B cell (primary cell): ENCODE measurements at regions not wholly inside any gene's neighbourhood (a gene's known extent, or its start where the extent isn't known, plus 50 kb on each side); places are given as distances from the start of the nearest gene placed in this dataset.

Source experiments
- ATAC-seq: fragments of 200-7000 bp; cut with Tn5 transposase; one replicate; pipeline ENCODE4 v1.10.0; 2021; ENCODE audit warnings: low read depth, mild to moderate bottlenecking, moderate number of reproducible peaks, moderate library complexity
- CTCF ChIA-PET: fragments of 350-600 bp; sonication (Branson Sonifier 250); formaldehyde crosslinking; loops from one replicate; lab custom pipeline; 2021; ENCODE audit warnings: antibody characterized with exemption, inconsistent platforms; lab: Charles Lee
- POLR2A ChIA-PET: fragments of 350-600 bp; sonication (Branson Sonifier 250); formaldehyde crosslinking; loops from one replicate; lab custom pipeline; 2021; ENCODE audit warnings: antibody characterized with exemption; lab: Charles Lee
- DNase-seq: peaks from one replicate; pipeline ENCODE4 v3.0.0; 2013
- H2AFZ ChIP-seq: 2 replicates; pipeline ENCODE4 v1.6.1; 2012; ENCODE audit warnings: mild to moderate bottlenecking, low read depth, low read length; ENCODE audit not compliant: insufficient read depth, poor library complexity, severe bottlenecking
- H3K27ac ChIP-seq, 2 donors: 1 replicate in 1 of 2; 2 replicates in 1 of 2; pipeline ENCODE4 v1.5.1; 2012 to 2013; ENCODE audit warnings: low read length in 2 of 2, mild to moderate bottlenecking in 2 of 2, moderate library complexity in 1 of 2
- H3K27me3 ChIP-seq, 4 experiments: fragments of 200-600 bp in 1 of 4; sonication (generic) in 1 of 4; replicated peaks in 1 of 4; 1 replicate in 2 of 4; 2 replicates in 2 of 4; pipeline versions ENCODE4 v1.6.1 to v1.7.0; 2013 to 2016; ENCODE audit warnings: low read length in 3 of 4, mild to moderate bottlenecking in 2 of 4, mixed read lengths in 1 of 4, moderate library complexity in 1 of 4; ENCODE audit not compliant: insufficient read depth in 4 of 4, control insufficient read depth in 3 of 4; ENCODE audit errors: control extremely low read depth in 1 of 4
- H3K36me3 ChIP-seq, 2 experiments: replicated peaks in 1 of 2; 1 replicate in 1 of 2; 2 replicates in 1 of 2; pipeline versions ENCODE4 v1.6.1 to v1.7.1; 2013; ENCODE audit warnings: low read length in 1 of 2; ENCODE audit not compliant: insufficient read depth in 2 of 2, control insufficient read depth in 1 of 2; ENCODE audit errors: control extremely low read depth in 1 of 2, extremely low read depth in 1 of 2
- H3K4me1 ChIP-seq, 2 donors: fragments of 200-600 bp in 1 of 2; sonication (generic) in 1 of 2; 1 replicate in 1 of 2; 2 replicates in 1 of 2; pipeline versions ENCODE4 v1.5.1 to v1.6.1; 2013 to 2017; ENCODE audit warnings: low read length in 2 of 2; ENCODE audit not compliant: control insufficient read depth in 2 of 2, insufficient read depth in 2 of 2
- H3K4me2 ChIP-seq: replicated peaks from 2 replicates; pipeline ENCODE3; 2012; ENCODE audit warnings: mild to moderate bottlenecking, low read depth, low read length; ENCODE audit not compliant: poor library complexity, severe bottlenecking
- H3K4me3 ChIP-seq, 5 experiments: fragments of 200-600 bp in 1 of 5; sonication (generic) in 1 of 5; 1 replicate in 3 of 5; 2 replicates in 2 of 5; pipeline versions ENCODE4 v1.5.1 to v1.7.0; 2011 to 2016; ENCODE audit warnings: low read length in 4 of 5, mild to moderate bottlenecking in 4 of 5, low read depth in 2 of 5, control low read depth in 1 of 5, moderate library complexity in 1 of 5; ENCODE audit not compliant: insufficient read depth in 1 of 5; ENCODE audit errors: control extremely low read depth in 1 of 5, extremely low read depth in 1 of 5
- H3K79me2 ChIP-seq: fragments of 200-600 bp; sonication (generic); one replicate; pipeline ENCODE4 v1.6.0; 2016; ENCODE audit warnings: low read length; ENCODE audit not compliant: control insufficient read depth, insufficient read depth
- H3K9ac ChIP-seq: fragments of 200-600 bp; sonication (generic); 2 replicates; pipeline ENCODE4 v1.6.1; 2017; ENCODE audit warnings: mild to moderate bottlenecking, low read length, moderate library complexity
- H3K9me3 ChIP-seq, 3 donors: one replicate each; pipeline versions ENCODE4 v1.6.1 to v1.7.1; 2013; ENCODE audit warnings: low read length in 2 of 3; ENCODE audit not compliant: control insufficient read depth in 2 of 3, insufficient read depth in 1 of 3; ENCODE audit errors: control extremely low read depth in 1 of 3
- H4K20me1 ChIP-seq: 2 replicates; pipeline ENCODE4 v1.6.0; 2012; ENCODE audit warnings: mild to moderate bottlenecking, low read length; ENCODE audit not compliant: insufficient read depth, control insufficient read depth, poor library complexity, severe bottlenecking
- H3K27ac Mint-ChIP-seq: one replicate; pipeline ENCODE4 v1.8.0; 2021; ENCODE audit warnings: mixed read lengths
- H3K27me3 Mint-ChIP-seq: one replicate; pipeline ENCODE4 v1.8.0; 2021; ENCODE audit warnings: mixed read lengths
- H3K4me1 Mint-ChIP-seq: one replicate; pipeline ENCODE4 v1.8.0; 2021; ENCODE audit warnings: mixed read lengths
- H3K4me3 Mint-ChIP-seq: one replicate; pipeline ENCODE4 v1.8.0; 2021; ENCODE audit warnings: mixed read lengths
- H3K9me3 Mint-ChIP-seq: one replicate; pipeline ENCODE4 v1.8.0; 2022; ENCODE audit warnings: mixed read lengths; ENCODE audit not compliant: insufficient read depth
- EZH2 ChIP-seq: IDR thresholded peaks from 2 replicates; pipeline ENCODE4 v1.6.1; 2012; ENCODE audit warnings: borderline replicate concordance, low read depth, mild to moderate bottlenecking, moderate library complexity, low read length; ENCODE audit not compliant: insufficient read depth, poor library complexity, severe bottlenecking
- whole genome bisulfite sequencing: methylation state at CpG from one replicate; pipeline ENCODE4 v1.1.5; 2013; ENCODE audit warnings: missing lambda C conversion rate; ENCODE audit not compliant: insufficient coverage; 5-methylcytosine and 5-hydroxymethylcytosine counted together
- intact Hi-C: fragments of 100-400 bp; cut with micrococcal nuclease; formaldehyde crosslinking; loops from one replicate; pipeline ENCODE4 v1.10.0; 2022
- TF ChIP-seq, protein P1 (sequence below): fragments of 200-600 bp; IDR thresholded peaks from one replicate; pipeline ENCODE4 v1.8.0; 2022; ENCODE audit warnings: antibody characterized with exemption, mild to moderate bottlenecking

GRCh38 chrX:120795301-120795700 lies 80.4 kb downstream of the CT47B1 start:
- Mint-ChIP-seq H3K27ac (no peak overlapping the region), H3K9me3 (no peaks in the 10 kb centered on the region), H3K4me1 (peaks cover 1% of the 10 kb centered on the region), H3K27me3 (no peaks in the 10 kb centered on the region), H3K4me3 (no peak overlapping the region)
- WGBS = no CpG with 5 or more reads among the region's 2 CpGs
- no peaks in the 10 kb centered on the region for H3K27me3 ChIP-seq
- TF ChIP-seq, protein P1, sequence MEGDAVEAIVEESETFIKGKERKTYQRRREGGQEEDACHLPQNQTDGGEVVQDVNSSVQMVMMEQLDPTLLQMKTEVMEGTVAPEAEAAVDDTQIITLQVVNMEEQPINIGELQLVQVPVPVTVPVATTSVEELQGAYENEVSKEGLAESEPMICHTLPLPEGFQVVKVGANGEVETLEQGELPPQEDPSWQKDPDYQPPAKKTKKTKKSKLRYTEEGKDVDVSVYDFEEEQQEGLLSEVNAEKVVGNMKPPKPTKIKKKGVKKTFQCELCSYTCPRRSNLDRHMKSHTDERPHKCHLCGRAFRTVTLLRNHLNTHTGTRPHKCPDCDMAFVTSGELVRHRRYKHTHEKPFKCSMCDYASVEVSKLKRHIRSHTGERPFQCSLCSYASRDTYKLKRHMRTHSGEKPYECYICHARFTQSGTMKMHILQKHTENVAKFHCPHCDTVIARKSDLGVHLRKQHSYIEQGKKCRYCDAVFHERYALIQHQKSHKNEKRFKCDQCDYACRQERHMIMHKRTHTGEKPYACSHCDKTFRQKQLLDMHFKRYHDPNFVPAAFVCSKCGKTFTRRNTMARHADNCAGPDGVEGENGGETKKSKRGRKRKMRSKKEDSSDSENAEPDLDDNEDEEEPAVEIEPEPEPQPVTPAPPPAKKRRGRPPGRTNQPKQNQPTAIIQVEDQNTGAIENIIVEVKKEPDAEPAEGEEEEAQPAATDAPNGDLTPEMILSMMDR = no peak
- no peak for TF ChIP-seq EZH2
- H2AFZ ChIP-seq = no peak overlapping the region
- no peaks in the 10 kb centered on the region for H3K4me1 ChIP-seq
- no peaks in the 10 kb centered on the region for H3K9me3 ChIP-seq
- no peaks in the 10 kb centered on the region for H3K36me3 ChIP-seq
- H3K4me2 ChIP-seq = no peak overlapping the region
- no peaks in the 10 kb centered on the region for H4K20me1 ChIP-seq
- no peak overlapping the region for H3K4me3 ChIP-seq
- POLR2A ChIA-PET = no interaction called here
- no peaks in the 10 kb centered on the region for H3K79me2 ChIP-seq
- intact Hi-C loops = no loop called here
- no peak for ATAC-seq
- CTCF ChIA-PET = no interaction called here
- no peak overlapping the region for H3K27ac ChIP-seq
- H3K9ac ChIP-seq = no peak overlapping the region
- DNase-seq = no peak

DNA sequence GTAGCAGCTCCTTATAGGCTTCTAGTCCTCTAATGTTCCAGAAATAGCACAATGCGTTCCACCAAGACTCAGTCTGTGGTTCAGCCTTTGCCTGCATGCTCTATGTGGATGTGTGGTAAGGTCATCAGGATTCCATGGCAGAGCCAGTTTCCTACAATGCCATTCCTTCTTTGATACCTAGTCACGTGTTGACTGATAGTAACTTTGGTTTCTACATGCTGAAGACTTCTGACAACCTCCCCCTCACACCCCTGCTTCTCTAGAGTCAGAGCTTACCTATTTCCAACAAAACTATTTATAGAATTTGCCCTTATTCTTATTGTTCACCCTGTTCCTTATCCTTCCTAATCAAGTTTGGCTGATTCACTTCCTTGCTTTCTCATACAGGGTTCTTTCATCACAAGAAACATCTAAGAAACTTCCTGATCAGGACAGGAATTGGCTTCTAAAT lies 81.1 kb downstream of the CT47B1 start:
- no CpG with 5 or more reads among the region's 2 CpGs for WGBS
- intact Hi-C loops = no loop called here
- Mint-ChIP-seq H3K4me3 (no peak overlapping the region), H3K27ac (no peak overlapping the region), H3K9me3 (no peaks in the 10 kb centered on the region), H3K4me1 (peaks cover 4% of the 10 kb centered on the region), H3K27me3 (no peaks in the 10 kb centered on the region)
- CTCF ChIA-PET = interaction anchor here (0.6 to 1.4 kb wide), 2 partner anchors 10 to 307 kb away, joined by 3 read pairs; no protein-coding TSS in a partner anchor
- no peak overlapping the region for H2AFZ ChIP-seq
- no peaks in the 10 kb centered on the region for H3K27me3 ChIP-seq
- H3K4me3 ChIP-seq = no peak overlapping the region
- no peak overlapping the region for H3K4me2 ChIP-seq
- no peaks in the 10 kb centered on the region for H3K4me1 ChIP-seq
- H3K9ac ChIP-seq = no peak overlapping the region
- H3K79me2 ChIP-seq = no peaks in the 10 kb centered on the region
- H4K20me1 ChIP-seq = no peaks in the 10 kb centered on the region
- H3K27ac ChIP-seq = no peak overlapping the region
- POLR2A ChIA-PET = no interaction called here
- no peaks in the 10 kb centered on the region for H3K36me3 ChIP-seq
- no peak for ATAC-seq
- no peak for DNase-seq
- no peaks in the 10 kb centered on the region for H3K9me3 ChIP-seq
- TF ChIP-seq, protein P1 = no peak
- TF ChIP-seq EZH2 = no peak
